HepG2 (cell line): ENCODE measurements at regions not wholly inside any gene's neighbourhood (a gene's known extent, or its start where the extent isn't known, plus 50 kb on each side); places are given as distances from the start of the nearest gene placed in this dataset.

Experiments used
- TF ChIP-seq, protein P1 (sequence below): sonication (generic); formaldehyde crosslinking; IDR thresholded peaks from 2 replicates; pipeline ENCODE4 v1.5.0; 2020; ENCODE audit warnings: mild to moderate bottlenecking, missing genetic modification reagents, moderate library complexity
- TF ChIP-seq, protein P2 (sequence below): sonication (generic); formaldehyde crosslinking; IDR thresholded peaks from 2 replicates; pipeline ENCODE4 v1.4.0; 2020; ENCODE audit warnings: missing genetic modification reagents

DNA sequence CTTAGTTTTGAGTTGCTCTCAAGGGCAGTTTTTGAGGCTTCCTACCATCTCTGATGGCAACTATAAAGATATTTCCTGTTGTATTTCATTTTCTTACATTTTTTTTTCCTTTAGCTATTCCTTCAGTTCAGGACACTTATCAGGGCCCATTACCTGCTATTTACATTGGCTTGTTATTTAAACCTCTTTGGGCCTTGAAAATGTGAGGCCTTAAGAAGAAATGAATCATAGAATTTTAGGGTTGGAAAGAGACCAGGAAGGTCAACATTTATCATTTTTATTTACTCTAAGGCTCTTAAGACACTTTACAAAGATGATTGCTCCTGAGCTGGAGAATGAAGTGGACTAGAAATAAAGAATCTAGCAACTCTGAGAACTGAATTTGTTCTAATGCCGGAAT lies 335.2 kb downstream of the DTWD2 start:
- TF ChIP-seq, protein P1, sequence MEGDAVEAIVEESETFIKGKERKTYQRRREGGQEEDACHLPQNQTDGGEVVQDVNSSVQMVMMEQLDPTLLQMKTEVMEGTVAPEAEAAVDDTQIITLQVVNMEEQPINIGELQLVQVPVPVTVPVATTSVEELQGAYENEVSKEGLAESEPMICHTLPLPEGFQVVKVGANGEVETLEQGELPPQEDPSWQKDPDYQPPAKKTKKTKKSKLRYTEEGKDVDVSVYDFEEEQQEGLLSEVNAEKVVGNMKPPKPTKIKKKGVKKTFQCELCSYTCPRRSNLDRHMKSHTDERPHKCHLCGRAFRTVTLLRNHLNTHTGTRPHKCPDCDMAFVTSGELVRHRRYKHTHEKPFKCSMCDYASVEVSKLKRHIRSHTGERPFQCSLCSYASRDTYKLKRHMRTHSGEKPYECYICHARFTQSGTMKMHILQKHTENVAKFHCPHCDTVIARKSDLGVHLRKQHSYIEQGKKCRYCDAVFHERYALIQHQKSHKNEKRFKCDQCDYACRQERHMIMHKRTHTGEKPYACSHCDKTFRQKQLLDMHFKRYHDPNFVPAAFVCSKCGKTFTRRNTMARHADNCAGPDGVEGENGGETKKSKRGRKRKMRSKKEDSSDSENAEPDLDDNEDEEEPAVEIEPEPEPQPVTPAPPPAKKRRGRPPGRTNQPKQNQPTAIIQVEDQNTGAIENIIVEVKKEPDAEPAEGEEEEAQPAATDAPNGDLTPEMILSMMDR (CRISPR knock-in tag) = no peak
- TF ChIP-seq, protein P2, sequence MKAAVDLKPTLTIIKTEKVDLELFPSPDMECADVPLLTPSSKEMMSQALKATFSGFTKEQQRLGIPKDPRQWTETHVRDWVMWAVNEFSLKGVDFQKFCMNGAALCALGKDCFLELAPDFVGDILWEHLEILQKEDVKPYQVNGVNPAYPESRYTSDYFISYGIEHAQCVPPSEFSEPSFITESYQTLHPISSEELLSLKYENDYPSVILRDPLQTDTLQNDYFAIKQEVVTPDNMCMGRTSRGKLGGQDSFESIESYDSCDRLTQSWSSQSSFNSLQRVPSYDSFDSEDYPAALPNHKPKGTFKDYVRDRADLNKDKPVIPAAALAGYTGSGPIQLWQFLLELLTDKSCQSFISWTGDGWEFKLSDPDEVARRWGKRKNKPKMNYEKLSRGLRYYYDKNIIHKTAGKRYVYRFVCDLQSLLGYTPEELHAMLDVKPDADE (CRISPR knock-in tag) = no peak
